ENCODE measurements at regions not wholly inside any gene's neighbourhood (a gene's known extent, or its start where the extent isn't known, plus 50 kb on each side); places are given as distances from the start of the nearest gene placed in this dataset.

DNA sequence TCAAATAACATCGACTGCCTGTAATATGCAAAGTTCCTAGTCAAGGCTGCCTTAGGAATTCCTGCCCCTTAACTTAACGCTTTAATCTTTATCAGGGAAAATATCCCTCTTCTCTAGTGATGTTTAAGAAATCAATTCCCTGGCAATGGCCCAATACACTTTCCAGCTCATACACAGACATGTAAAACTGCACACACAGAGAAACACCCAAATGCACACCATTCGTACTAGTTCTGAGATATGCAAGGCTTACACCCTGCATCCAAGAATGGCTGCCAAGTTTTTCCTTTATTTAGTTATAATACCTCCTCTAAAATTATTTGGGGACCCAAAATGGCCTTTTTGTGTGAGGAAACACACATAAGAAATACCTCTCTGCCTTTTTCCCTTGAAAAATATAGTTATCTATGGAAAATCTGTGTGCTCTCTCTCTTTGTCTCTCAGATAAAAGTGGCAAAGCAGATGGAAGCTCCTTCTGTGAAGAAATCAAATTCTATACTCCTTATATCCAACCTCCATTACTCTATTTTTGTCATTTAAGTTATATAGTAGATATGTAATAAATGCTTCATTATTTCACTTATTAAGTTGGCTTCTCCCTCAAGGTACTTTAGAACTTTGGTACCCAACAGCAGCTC, 120.0 kb upstream of the MDM1 start:
- TF ChIP-seq EZH2 (IDR thresholded peaks at IDR 0.05; ENCODE audit: borderline replicate concordance, low read length) = no peak
- TF ChIP-seq, protein P1, sequence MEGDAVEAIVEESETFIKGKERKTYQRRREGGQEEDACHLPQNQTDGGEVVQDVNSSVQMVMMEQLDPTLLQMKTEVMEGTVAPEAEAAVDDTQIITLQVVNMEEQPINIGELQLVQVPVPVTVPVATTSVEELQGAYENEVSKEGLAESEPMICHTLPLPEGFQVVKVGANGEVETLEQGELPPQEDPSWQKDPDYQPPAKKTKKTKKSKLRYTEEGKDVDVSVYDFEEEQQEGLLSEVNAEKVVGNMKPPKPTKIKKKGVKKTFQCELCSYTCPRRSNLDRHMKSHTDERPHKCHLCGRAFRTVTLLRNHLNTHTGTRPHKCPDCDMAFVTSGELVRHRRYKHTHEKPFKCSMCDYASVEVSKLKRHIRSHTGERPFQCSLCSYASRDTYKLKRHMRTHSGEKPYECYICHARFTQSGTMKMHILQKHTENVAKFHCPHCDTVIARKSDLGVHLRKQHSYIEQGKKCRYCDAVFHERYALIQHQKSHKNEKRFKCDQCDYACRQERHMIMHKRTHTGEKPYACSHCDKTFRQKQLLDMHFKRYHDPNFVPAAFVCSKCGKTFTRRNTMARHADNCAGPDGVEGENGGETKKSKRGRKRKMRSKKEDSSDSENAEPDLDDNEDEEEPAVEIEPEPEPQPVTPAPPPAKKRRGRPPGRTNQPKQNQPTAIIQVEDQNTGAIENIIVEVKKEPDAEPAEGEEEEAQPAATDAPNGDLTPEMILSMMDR (IDR thresholded peaks at IDR 0.05; ENCODE audit: low read length) = no peak
